ENCODE measurements at regions not wholly inside any gene's neighbourhood (a gene's known extent, or its start where the extent isn't known, plus 50 kb on each side); places are given as distances from the start of the nearest gene placed in this dataset.

DNA sequence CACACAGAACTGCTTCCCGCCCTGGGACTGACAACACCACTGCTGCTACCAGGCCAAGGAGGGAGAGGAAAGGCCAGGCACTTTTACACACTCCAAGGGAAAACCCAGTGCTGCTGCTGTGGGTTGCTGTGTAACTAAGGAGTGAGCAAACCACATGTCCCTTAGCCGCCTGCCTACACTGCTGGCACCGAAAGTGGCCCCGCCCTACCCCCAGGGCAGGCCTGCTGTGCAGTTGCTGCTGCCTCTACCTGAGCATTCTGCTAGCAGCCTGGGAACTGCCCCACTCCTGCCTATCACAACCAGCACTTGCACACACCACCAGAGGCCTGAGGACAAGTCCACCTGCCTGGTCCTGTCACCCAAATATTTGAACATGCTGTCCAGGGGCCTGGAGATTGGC lies 740.9 kb downstream of the DTWD2 start:
- no peak for ATAC-seq (replicated peaks; ENCODE audit: extremely low read depth, poor library complexity, severe bottlenecking)
- Mint-ChIP-seq H3K36me3 (ENCODE audit: insufficient read depth) (no peaks in the 10 kb centered on the region), H3K4me3 (no peak overlapping the region), H3K4me1 (no peaks in the 10 kb centered on the region), H3K9me3 (peaks cover 16% of the 10 kb centered on the region), H3K27ac (ENCODE audit: low read depth) (no peak overlapping the region), H3K27me3 (no peaks in the 10 kb centered on the region)
- DNase-seq (ENCODE audit: low spot score in 2 of 2) = no peak

DNA sequence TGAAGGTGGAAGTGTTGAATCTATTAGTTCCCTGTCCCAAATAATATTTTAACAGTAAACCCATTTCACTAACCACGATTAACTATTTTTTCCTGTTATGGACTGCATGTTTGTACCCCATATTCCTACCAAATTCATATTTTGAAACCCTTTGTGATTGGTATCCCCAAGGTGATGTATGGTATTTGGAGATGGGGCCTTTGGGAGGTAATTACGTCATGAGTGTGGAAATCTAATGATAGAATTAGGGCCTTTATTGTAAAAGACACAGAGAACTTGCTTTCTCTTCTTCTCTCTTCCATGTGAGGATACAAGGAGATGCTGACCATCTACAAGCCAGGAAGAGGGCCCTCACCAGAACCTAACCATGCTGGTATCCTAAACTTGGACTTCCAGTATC lies 744.7 kb downstream of the DTWD2 start:
- DNase-seq (ENCODE audit: low spot score in 2 of 2) = no peak
- H3K9me3 Mint-ChIP-seq = peaks cover 16% of the 10 kb centered on the region
- no peaks in the 10 kb centered on the region for H3K27me3 Mint-ChIP-seq
- no peaks in the 10 kb centered on the region for H3K4me1 Mint-ChIP-seq
- H3K36me3 Mint-ChIP-seq (ENCODE audit: insufficient read depth) = peaks cover 2% of the 10 kb centered on the region
- H3K4me3 Mint-ChIP-seq = no peak overlapping the region
- no peak for ATAC-seq (replicated peaks; ENCODE audit: extremely low read depth, poor library complexity, severe bottlenecking)
- no peak overlapping the region for H3K27ac Mint-ChIP-seq (ENCODE audit: low read depth)

DNA sequence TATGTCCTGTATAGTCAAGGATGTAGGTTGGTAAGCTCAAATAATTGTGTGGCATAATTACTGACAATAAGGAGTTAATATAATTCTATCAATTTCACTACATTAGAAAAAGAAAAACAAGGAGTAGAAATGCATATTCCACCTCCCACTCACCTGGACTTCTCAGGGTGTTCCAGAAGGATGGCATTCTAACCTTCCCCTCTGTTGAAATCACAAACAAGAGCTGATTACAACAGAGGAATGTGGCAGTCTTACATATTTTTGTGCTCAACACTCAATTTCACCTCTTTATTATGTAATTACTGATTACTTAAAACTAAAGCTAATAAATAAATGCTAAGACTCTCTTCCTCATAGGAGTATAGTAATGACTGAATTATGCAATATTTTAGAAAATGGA lies 745.3 kb downstream of the DTWD2 start:
- DNase-seq (ENCODE audit: low spot score in 2 of 2) (no peak), ATAC-seq (replicated peaks; ENCODE audit: extremely low read depth, poor library complexity, severe bottlenecking) (no peak)
- Mint-ChIP-seq H3K4me3 (no peak overlapping the region), H3K36me3 (ENCODE audit: insufficient read depth) (peaks cover 2% of the 10 kb centered on the region), H3K27ac (ENCODE audit: low read depth) (no peak overlapping the region), H3K4me1 (no peaks in the 10 kb centered on the region), H3K9me3 (peaks cover 16% of the 10 kb centered on the region), H3K27me3 (no peaks in the 10 kb centered on the region)

DNA sequence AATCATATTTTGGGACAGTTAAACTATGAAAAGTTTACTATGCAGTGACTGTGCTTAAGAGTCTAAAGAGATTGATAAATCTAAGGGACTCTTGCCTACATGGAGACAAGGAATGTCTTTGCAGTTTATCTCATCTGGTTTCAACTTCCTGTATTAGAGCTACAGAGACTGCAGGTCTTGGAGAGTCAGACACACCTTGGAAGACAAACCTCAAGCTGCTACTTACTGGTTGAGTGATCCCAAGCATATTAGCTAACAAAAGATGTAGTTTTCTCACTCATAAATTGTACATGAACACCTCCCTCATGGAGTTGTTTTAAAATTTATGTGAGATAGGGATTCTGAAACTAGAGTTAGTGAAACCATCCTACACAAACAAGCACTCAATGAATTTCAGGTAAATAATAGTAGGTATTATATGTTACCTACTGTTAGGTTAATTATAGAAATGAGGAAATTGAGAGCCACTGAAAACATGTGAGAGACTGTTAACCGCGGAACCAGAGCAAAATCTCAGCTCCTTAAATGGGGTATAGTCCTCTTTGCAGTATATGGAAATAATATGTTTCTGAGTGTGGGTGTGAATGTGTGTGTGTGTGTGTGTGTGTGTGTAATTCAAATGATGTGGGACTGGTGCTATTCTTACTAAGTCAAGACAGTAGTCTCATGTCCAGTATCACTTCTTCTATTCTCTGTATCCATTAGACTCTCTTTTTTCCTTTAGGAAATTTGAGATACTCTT lies 752.1 kb downstream of the DTWD2 start:
- ATAC-seq (replicated peaks; ENCODE audit: extremely low read depth, poor library complexity, severe bottlenecking) = no peak
- no peak for DNase-seq (ENCODE audit: low spot score in 2 of 2)
- H3K36me3 Mint-ChIP-seq (ENCODE audit: insufficient read depth) = no peaks in the 10 kb centered on the region
- no peak overlapping the region for H3K27ac Mint-ChIP-seq (ENCODE audit: low read depth)
- peaks cover 10% of the 10 kb centered on the region for H3K9me3 Mint-ChIP-seq
- no peak overlapping the region for H3K4me3 Mint-ChIP-seq
- no peaks in the 10 kb centered on the region for H3K27me3 Mint-ChIP-seq
- no peaks in the 10 kb centered on the region for H3K4me1 Mint-ChIP-seq

DNA sequence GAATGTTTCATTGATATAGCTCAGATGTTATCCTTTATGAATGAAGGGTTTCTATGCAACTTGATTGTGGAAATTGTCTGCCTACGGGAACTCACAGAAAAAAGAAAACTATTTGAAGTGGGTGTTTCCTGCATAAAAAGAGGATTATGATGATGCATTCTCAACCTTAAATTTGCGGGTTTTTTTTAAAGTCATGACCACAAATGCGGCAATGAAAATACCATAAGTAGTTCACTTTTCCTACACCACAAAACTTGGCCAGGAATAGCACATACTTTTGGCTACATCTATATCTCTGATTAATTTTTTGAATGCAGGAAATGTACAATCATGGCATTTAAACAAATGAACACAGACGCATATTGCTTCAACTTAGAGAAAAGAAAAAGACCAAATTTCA lies 754.7 kb downstream of the DTWD2 start:
- Mint-ChIP-seq H3K27me3 (no peaks in the 10 kb centered on the region), H3K36me3 (ENCODE audit: insufficient read depth) (no peaks in the 10 kb centered on the region), H3K9me3 (peaks cover 7% of the 10 kb centered on the region), H3K27ac (ENCODE audit: low read depth) (no peak overlapping the region), H3K4me1 (no peaks in the 10 kb centered on the region), H3K4me3 (no peak overlapping the region)
- DNase-seq (ENCODE audit: low spot score in 2 of 2) (no peak), ATAC-seq (replicated peaks; ENCODE audit: extremely low read depth, poor library complexity, severe bottlenecking) (no peak)

DNA sequence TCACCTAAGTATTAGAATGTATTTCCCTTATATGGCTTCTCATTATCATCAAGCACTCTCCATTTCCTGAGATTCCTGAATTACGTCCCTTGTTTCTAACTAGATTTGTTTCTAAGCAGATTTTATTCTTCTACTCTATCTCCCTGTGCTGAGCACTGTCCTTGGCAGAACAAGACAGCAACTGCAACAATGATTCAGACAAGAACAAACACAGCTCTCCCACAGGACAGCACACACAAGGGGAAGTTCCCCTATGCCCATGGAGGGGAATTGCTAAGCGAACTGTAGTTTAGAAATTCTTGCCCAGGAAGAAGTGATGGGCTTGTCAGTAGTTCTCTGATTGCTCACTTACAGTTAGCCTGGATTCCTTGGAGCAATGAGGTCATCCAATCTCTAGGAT lies 759.9 kb downstream of the DTWD2 start:
- DNase-seq (ENCODE audit: low spot score in 2 of 2) (no peak), ATAC-seq (replicated peaks; ENCODE audit: extremely low read depth, poor library complexity, severe bottlenecking) (no peak)
- no peak overlapping the region for H3K27ac Mint-ChIP-seq (ENCODE audit: low read depth)

DNA sequence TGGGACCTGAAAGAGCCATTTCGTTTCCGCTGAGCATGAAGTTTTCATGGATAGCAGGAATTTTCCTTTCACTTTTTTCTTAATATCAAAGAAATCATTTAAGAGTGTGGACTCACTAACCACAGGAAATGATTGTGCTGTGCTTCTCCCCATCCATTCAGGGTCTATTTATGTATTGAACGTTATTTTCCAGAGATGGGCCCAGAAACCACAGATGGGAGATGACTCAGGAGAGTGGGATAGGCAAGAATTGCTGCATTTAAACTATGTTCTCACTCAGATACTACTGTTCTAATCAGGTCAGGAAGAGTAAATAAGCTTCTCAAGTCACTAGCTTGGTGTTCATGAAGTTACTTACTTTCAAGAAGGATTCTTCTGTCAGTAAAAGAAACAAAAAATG lies 763.8 kb downstream of the DTWD2 start:
- Mint-ChIP-seq H3K27ac (ENCODE audit: low read depth) (no peak overlapping the region), H3K4me3 (no peak overlapping the region), H3K4me1 (no peaks in the 10 kb centered on the region), H3K27me3 (no peaks in the 10 kb centered on the region), H3K9me3 (peaks cover 12% of the 10 kb centered on the region), H3K36me3 (ENCODE audit: insufficient read depth) (no peaks in the 10 kb centered on the region)
- DNase-seq (ENCODE audit: low spot score in 2 of 2) (no peak), ATAC-seq (replicated peaks; ENCODE audit: extremely low read depth, poor library complexity, severe bottlenecking) (no peak)

More for the DNA sequence above, 759.9 kb downstream of the DTWD2 start:
- Mint-ChIP-seq H3K9me3 (peaks cover 17% of the 10 kb centered on the region), H3K27me3 (no peaks in the 10 kb centered on the region), H3K4me1 (no peaks in the 10 kb centered on the region), H3K36me3 (ENCODE audit: insufficient read depth) (no peaks in the 10 kb centered on the region), H3K4me3 (no peak overlapping the region)

DNA sequence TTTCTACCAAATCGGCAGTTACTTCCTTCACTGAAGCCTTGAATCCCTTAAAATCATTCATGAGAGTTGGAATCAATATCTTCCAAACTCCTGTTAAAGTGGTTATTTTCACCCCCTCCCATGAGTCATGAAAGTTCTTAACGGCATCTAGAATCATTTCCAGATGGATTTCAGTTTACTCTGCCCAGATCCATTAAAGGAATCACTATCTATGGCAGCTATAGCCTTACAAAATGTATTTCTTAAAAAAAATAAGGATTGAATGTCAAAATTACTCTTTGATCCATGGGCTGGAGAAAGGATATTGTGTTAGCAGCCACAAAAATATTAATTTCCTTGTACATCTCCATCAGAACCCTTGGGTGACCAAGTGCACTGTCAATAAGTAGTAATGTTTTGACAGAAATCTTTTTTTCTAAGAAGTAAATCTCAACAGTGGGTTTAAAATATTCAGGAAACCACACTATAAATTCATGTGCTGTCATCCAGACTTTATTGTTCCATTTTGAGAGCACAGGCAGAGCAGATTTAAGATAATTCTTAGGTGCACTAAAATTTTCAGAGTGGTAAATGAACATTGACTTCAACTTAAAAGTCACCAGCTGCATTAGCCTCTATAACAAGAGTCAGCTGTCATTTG lies 767.7 kb downstream of the DTWD2 start:
- H3K27ac Mint-ChIP-seq (ENCODE audit: low read depth) = no peak overlapping the region
- no peaks in the 10 kb centered on the region for H3K36me3 Mint-ChIP-seq (ENCODE audit: insufficient read depth)
- no peak for DNase-seq (ENCODE audit: low spot score in 2 of 2)
- H3K9me3 Mint-ChIP-seq = peaks cover 7% of the 10 kb centered on the region
- no peak for ATAC-seq (replicated peaks; ENCODE audit: extremely low read depth, poor library complexity, severe bottlenecking)
- no peak overlapping the region for H3K4me3 Mint-ChIP-seq
- H3K27me3 Mint-ChIP-seq = no peaks in the 10 kb centered on the region
- no peaks in the 10 kb centered on the region for H3K4me1 Mint-ChIP-seq

DNA sequence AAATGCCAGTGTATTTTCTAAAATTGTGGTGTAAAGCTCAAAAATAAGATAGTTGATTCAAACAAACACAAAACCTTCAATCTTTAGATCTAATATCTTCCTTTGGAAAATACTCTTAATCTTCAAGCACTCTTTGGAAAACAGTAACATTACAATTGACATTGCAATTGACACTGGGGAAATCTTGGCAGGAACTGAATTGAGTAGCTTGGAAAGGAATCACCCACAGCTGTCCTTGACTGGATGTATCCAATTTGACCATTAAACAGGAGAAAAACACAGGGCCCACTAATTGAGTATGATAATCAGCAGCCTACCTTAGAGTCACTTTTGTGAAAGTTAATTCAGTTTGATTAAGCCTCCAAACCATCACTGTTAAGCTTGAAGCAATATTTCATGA lies 776.7 kb downstream of the DTWD2 start:
- Mint-ChIP-seq H3K4me1 (no peaks in the 10 kb centered on the region), H3K4me3 (no peak overlapping the region), H3K27me3 (no peaks in the 10 kb centered on the region), H3K9me3 (peaks cover 20% of the 10 kb centered on the region), H3K27ac (ENCODE audit: low read depth) (no peak overlapping the region), H3K36me3 (ENCODE audit: insufficient read depth) (no peaks in the 10 kb centered on the region)
- ATAC-seq (replicated peaks; ENCODE audit: extremely low read depth, poor library complexity, severe bottlenecking) = no peak
- DNase-seq (ENCODE audit: low spot score in 2 of 2) = no peak

DNA sequence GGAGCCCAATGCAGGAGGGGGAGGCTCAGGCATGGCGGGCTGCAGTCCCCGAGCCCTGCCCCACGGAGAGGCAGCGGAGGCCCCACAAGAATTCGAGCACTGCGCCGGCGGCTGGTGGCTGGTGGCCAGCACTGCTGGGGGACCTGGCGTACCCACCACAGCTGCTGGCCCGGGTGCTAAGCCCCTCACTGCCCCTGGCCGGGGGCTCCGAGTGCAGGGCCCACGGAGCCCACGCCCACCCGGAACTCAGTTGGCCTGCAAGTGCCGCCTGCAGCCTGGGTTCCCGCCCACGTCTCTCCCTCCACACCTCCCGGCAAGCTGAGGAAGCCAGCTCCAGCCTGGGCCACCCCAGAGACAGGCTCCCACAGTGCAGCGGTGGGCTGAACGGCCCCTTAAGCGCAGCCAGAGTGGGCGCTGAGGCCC lies 780.3 kb downstream of the DTWD2 start:
- DNase-seq (ENCODE audit: low spot score in 2 of 2) = no peak
- no peak overlapping the region for H3K27ac Mint-ChIP-seq (ENCODE audit: low read depth)
- no peaks in the 10 kb centered on the region for H3K36me3 Mint-ChIP-seq (ENCODE audit: insufficient read depth)
- no peak overlapping the region for H3K4me3 Mint-ChIP-seq
- ATAC-seq (replicated peaks; ENCODE audit: extremely low read depth, poor library complexity, severe bottlenecking) = no peak
- H3K27me3 Mint-ChIP-seq = no peaks in the 10 kb centered on the region
- peaks cover 16% of the 10 kb centered on the region for H3K9me3 Mint-ChIP-seq
- H3K4me1 Mint-ChIP-seq = no peaks in the 10 kb centered on the region

DNA sequence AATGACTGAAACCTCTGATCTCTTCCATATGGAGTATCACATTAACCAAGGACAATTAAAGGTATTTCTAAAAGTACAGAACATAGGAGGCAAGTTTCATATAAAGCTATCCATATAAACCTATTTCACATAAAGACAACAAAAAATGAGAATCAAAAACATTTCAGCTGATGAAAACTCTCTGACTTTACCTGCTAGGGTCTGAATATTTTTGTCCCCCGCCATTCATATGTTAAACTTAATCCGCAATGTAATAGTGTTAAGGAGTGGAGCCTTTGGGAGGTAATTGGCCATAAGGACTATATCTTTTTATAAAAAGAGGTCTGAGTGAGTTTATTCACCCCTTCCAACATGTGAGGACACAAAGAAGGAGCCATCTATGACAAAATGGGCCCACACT lies 788.5 kb downstream of the DTWD2 start:
- Mint-ChIP-seq H3K27ac (ENCODE audit: low read depth) (no peak overlapping the region), H3K4me3 (no peak overlapping the region), H3K9me3 (peaks cover 15% of the 10 kb centered on the region), H3K27me3 (no peaks in the 10 kb centered on the region), H3K4me1 (no peaks in the 10 kb centered on the region), H3K36me3 (ENCODE audit: insufficient read depth) (no peaks in the 10 kb centered on the region)
- DNase-seq (ENCODE audit: low spot score in 2 of 2) = no peak
- no peak for ATAC-seq (replicated peaks; ENCODE audit: extremely low read depth, poor library complexity, severe bottlenecking)

DNA sequence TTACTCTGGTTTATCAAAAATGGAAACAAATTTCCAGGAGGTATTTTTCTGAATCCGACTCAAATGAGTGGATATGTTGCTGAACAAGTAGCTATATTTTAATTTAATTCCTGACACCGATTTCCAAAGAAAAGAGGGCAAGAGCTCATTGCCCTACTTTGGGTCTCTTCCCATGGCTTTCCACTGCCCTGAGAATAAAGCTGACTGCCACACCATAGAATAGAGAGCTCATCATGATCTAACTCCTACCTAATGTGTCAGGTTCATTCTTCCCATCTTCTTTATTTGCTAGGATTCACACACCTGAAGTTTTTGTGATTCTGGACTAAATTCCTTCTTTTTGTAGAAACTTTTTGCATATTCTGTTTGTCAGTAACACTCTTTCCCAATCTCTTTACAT lies 792.1 kb downstream of the DTWD2 start:
- H3K36me3 Mint-ChIP-seq (ENCODE audit: insufficient read depth) = no peaks in the 10 kb centered on the region
- no peak overlapping the region for H3K27ac Mint-ChIP-seq (ENCODE audit: low read depth)
- H3K27me3 Mint-ChIP-seq = no peaks in the 10 kb centered on the region
- no peak for ATAC-seq (replicated peaks; ENCODE audit: extremely low read depth, poor library complexity, severe bottlenecking)
- H3K4me3 Mint-ChIP-seq = no peak overlapping the region
- no peaks in the 10 kb centered on the region for H3K4me1 Mint-ChIP-seq
- peaks cover 21% of the 10 kb centered on the region for H3K9me3 Mint-ChIP-seq
- no peak for DNase-seq (ENCODE audit: low spot score in 2 of 2)

DNA sequence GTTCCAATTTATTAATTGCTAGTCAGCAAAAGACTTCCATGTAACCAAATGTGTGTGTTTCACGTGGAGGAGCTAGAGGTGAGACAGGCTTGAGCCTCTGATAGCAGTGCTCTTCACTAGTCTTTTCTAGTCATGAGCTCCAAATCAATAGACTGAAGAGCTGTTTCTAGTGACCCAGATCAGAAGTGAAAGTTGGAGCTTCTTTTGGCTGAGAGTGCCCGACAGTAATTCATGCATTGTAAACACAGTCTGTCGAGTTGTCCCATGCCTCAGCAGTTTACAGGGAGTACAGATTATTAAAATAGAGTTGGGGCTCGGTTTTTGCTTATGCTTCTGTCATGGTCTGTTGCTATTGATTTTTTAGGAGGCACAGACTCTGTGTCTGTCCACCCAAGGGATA lies 793.1 kb downstream of the DTWD2 start:
- Mint-ChIP-seq H3K27ac (ENCODE audit: low read depth) (no peak overlapping the region), H3K36me3 (ENCODE audit: insufficient read depth) (no peaks in the 10 kb centered on the region), H3K9me3 (peaks cover 21% of the 10 kb centered on the region), H3K4me3 (no peak overlapping the region), H3K27me3 (no peaks in the 10 kb centered on the region), H3K4me1 (no peaks in the 10 kb centered on the region)
- no peak for DNase-seq (ENCODE audit: low spot score in 2 of 2)
- ATAC-seq (replicated peaks; ENCODE audit: extremely low read depth, poor library complexity, severe bottlenecking) = no peak
